MM.1S (cell line): ENCODE measurements at regions not wholly inside any gene's neighbourhood (a gene's known extent, or its start where the extent isn't known, plus 50 kb on each side); places are given as distances from the start of the nearest gene placed in this dataset.

ENCODE experiments used
- DNase-seq: peaks from one replicate; pipeline ENCODE4 v3.0.0-alpha.2; 2015
- H2AFZ ChIP-seq: fragments of 300-600 bp; sonication (generic); 2 replicates; pipeline ENCODE4 v1.6.0; 2016; ENCODE audit warnings: antibody characterized with exemption, low read length
- H3F3A ChIP-seq: fragments of 300-600 bp; sonication (generic); 2 replicates; pipeline ENCODE4 v1.6.1; 2016; ENCODE audit warnings: mild to moderate bottlenecking, antibody characterized with exemption, low read length, moderate library complexity, mixed read lengths; ENCODE audit not compliant: insufficient read depth
- H3K27ac ChIP-seq: fragments of 300-600 bp; sonication (generic); 2 replicates; pipeline ENCODE4 v1.5.1; 2016; ENCODE audit warnings: mild to moderate bottlenecking, low read length
- H3K27me3 ChIP-seq: fragments of 300-600 bp; sonication (generic); replicated peaks from 2 replicates; pipeline ENCODE4 v1.6.0; 2016; ENCODE audit warnings: low read length; ENCODE audit not compliant: insufficient read depth
- H3K36me3 ChIP-seq: fragments of 300-600 bp; sonication (generic); replicated peaks from 2 replicates; pipeline ENCODE4 v1.6.1; 2016; ENCODE audit warnings: mild to moderate bottlenecking, low read length, mixed read lengths; ENCODE audit not compliant: insufficient read depth
- H3K4me1 ChIP-seq: fragments of 300-600 bp; sonication (generic); 2 replicates; pipeline ENCODE4 v1.6.1; 2016; ENCODE audit warnings: low read length, mixed read lengths
- H3K4me2 ChIP-seq: fragments of 300-600 bp; sonication (generic); 2 replicates; pipeline ENCODE4 v1.6.0; 2016; ENCODE audit warnings: low read depth, low read length
- H3K4me3 ChIP-seq: fragments of 300-600 bp; sonication (generic); 2 replicates; pipeline ENCODE4 v1.5.1; 2016; ENCODE audit warnings: low read length, mixed read lengths
- H3K79me2 ChIP-seq: fragments of 300-600 bp; sonication (generic); 2 replicates; pipeline ENCODE4 v1.6.1; 2016; ENCODE audit warnings: mixed run types, low read length, mixed read lengths
- H3K9ac ChIP-seq: fragments of 300-600 bp; sonication (generic); 2 replicates; pipeline ENCODE4 v1.6.1; 2016; ENCODE audit warnings: low read length, mixed read lengths
- H3K9me2 ChIP-seq: fragments of 300-600 bp; sonication (generic); replicated peaks from 2 replicates; pipeline ENCODE4 v1.6.1; 2016; ENCODE audit warnings: mild to moderate bottlenecking, low read length, mixed read lengths; ENCODE audit not compliant: insufficient read depth
- H3K9me3 ChIP-seq: fragments of 300-600 bp; sonication (generic); replicated peaks from 2 replicates; pipeline ENCODE4 v1.6.1; 2016; ENCODE audit warnings: mild to moderate bottlenecking, low read length, mixed read lengths; ENCODE audit not compliant: insufficient read depth
- H4K20me1 ChIP-seq: fragments of 300-600 bp; sonication (generic); 2 replicates; pipeline ENCODE4 v1.6.1; 2016; ENCODE audit warnings: mild to moderate bottlenecking, low read length, moderate library complexity, mixed read lengths; ENCODE audit not compliant: insufficient read depth
- CTCF ChIP-seq: fragments of 300-600 bp; sonication (generic); IDR thresholded peaks from 2 replicates; pipeline ENCODE4 v1.5.1; 2016; ENCODE audit warnings: antibody characterized with exemption, low read length, mixed read lengths
- EZH2 ChIP-seq: fragments of 300-600 bp; sonication (generic); optimal IDR thresholded peaks from 2 replicates; pipeline ENCODE3; 2017; ENCODE audit warnings: low read depth, mild to moderate bottlenecking, antibody characterized with exemption, low read length, mixed read lengths
- EZH2phosphoT487 ChIP-seq: fragments of 300-600 bp; sonication (generic); IDR thresholded peaks from 2 replicates; pipeline ENCODE4 v1.6.1; 2018; ENCODE audit warnings: antibody characterized with exemption, low read length

GRCh38 chr14:71701990-71702389, 230.2 kb upstream of the RGS6 start:
- H3K9me2 ChIP-seq, result no peaks in the 10 kb centered on the region
- H3K4me2 ChIP-seq, result no peak overlapping the region
- TF ChIP-seq EZH2phosphoT487 (no peak), CTCF (no peak), EZH2 (no peak)
- no peaks in the 10 kb centered on the region for H3F3A ChIP-seq
- no peaks in the 10 kb centered on the region for H3K79me2 ChIP-seq
- no peaks in the 10 kb centered on the region for H3K4me1 ChIP-seq
- H3K9ac ChIP-seq, result no peak overlapping the region
- no peak overlapping the region for H2AFZ ChIP-seq
- H3K27me3 ChIP-seq, result no peaks in the 10 kb centered on the region
- no peaks in the 10 kb centered on the region for H3K9me3 ChIP-seq
- H3K4me3 ChIP-seq, result no peak overlapping the region
- no peak overlapping the region for H3K27ac ChIP-seq
- H4K20me1 ChIP-seq, result no peaks in the 10 kb centered on the region
- DNase-seq, result no peak
- H3K36me3 ChIP-seq, result no peaks in the 10 kb centered on the region

DNA sequence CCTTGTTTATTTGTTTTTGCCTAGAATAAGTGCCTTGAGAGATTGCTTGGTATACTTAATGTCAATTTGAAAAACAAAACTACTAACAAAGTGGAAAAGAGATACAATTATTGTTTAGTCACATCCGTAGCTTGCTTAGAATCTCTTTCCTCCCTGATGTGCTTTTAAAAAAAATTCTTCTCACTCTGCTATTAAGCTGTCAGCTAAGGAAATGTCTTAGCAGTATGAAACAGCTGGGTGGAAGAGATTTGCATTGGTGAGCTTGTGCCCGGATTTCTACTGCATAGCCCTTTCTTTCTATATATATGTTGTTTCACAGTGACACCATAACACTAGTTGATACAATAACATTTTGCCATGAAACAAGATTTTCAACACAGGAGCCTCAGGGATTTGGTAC, 229.4 kb upstream of the RGS6 start:
- no peaks in the 10 kb centered on the region for H3K9me3 ChIP-seq
- no peak overlapping the region for H3K27ac ChIP-seq
- H3F3A ChIP-seq, result no peaks in the 10 kb centered on the region
- no peak overlapping the region for H3K9ac ChIP-seq
- no peaks in the 10 kb centered on the region for H4K20me1 ChIP-seq
- no peak overlapping the region for H2AFZ ChIP-seq
- no peak for DNase-seq
- no peaks in the 10 kb centered on the region for H3K79me2 ChIP-seq
- no peaks in the 10 kb centered on the region for H3K9me2 ChIP-seq
- H3K27me3 ChIP-seq, result no peaks in the 10 kb centered on the region
- no peaks in the 10 kb centered on the region for H3K36me3 ChIP-seq
- H3K4me2 ChIP-seq, result no peak overlapping the region
- H3K4me1 ChIP-seq, result no peaks in the 10 kb centered on the region
- TF ChIP-seq EZH2phosphoT487 (no peak), EZH2 (no peak), CTCF (no peak)
- no peak overlapping the region for H3K4me3 ChIP-seq

GRCh38 chr14:71703477-71703876, 228.8 kb upstream of the RGS6 start:
- Histone ChIP-seq H3K9me3 (no peaks in the 10 kb centered on the region), H2AFZ (no peak overlapping the region), H3K9me2 (no peaks in the 10 kb centered on the region), H3K79me2 (no peaks in the 10 kb centered on the region), H3K27me3 (no peaks in the 10 kb centered on the region), H3F3A (no peaks in the 10 kb centered on the region), H3K4me1 (no peaks in the 10 kb centered on the region), H3K27ac (no peak overlapping the region), H4K20me1 (no peaks in the 10 kb centered on the region), H3K9ac (no peak overlapping the region), H3K4me2 (no peak overlapping the region), H3K4me3 (no peak overlapping the region), H3K36me3 (no peaks in the 10 kb centered on the region)
- DNase-seq, result no peak
- no peak for TF ChIP-seq CTCF
- TF ChIP-seq EZH2phosphoT487, result no peak
- no peak for TF ChIP-seq EZH2

DNA sequence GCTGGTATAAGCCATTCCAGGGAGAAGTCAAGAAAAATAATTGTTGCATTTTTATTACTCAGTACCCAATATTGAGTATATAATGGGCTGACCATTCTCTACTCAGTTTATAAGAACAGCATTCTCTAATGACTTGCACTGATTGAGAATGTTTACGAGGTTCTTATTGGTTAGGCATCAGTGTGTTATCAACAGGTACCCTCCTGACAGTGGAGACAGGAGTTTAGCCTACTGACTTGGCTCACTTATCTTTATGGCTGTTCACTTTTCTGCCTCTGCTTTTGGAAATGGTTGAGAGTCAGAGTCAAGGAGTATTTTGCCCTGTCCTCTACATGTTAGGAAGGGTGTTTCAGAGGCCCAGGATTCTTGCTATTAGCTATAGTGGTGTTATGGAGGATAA, 228.0 kb upstream of the RGS6 start:
- no peaks in the 10 kb centered on the region for H3K27me3 ChIP-seq
- no peak overlapping the region for H3K27ac ChIP-seq
- H3K9me2 ChIP-seq, result no peaks in the 10 kb centered on the region
- H3K4me3 ChIP-seq, result no peak overlapping the region
- no peak for TF ChIP-seq EZH2
- no peak for TF ChIP-seq EZH2phosphoT487
- TF ChIP-seq CTCF, result no peak
- H3K9me3 ChIP-seq, result no peaks in the 10 kb centered on the region
- no peaks in the 10 kb centered on the region for H3K36me3 ChIP-seq
- DNase-seq, result no peak
- no peaks in the 10 kb centered on the region for H3K79me2 ChIP-seq
- no peaks in the 10 kb centered on the region for H3K4me1 ChIP-seq
- H3K4me2 ChIP-seq, result no peak overlapping the region
- H3K9ac ChIP-seq, result no peak overlapping the region
- no peaks in the 10 kb centered on the region for H3F3A ChIP-seq
- H4K20me1 ChIP-seq, result no peaks in the 10 kb centered on the region
- H2AFZ ChIP-seq, result no peak overlapping the region
